Fibroblast of skin of right quadriceps (primary cell): ENCODE measurements at regions not wholly inside any gene's neighbourhood (a gene's known extent, or its start where the extent isn't known, plus 50 kb on each side); places are given as distances from the start of the nearest gene placed in this dataset.

Experiments used
- DNase-seq: peaks from one replicate; pipeline ENCODE4 v3.0.0-alpha.2; 2013

DNA sequence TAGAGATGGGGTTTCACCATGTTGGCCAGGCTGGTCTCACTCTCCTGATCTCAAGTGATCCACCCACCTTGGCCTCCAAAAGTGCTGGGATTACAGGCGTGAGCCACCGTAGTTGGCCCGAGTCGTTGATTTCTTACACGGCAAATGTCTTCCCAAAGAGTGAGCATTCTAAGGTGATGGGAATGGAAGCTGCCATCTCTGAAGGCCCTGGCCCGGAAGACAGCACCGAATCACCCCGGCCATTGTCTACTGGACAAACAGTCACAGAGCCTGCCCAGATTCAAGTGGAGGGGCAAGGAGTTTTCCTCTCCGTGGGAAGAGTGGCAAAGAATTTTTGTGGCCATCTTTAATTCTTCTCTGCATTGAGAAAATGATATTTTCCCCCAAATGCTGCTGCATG is 92.1 kb upstream of the AJAP1 start:
- DNase-seq = no peak

DNA sequence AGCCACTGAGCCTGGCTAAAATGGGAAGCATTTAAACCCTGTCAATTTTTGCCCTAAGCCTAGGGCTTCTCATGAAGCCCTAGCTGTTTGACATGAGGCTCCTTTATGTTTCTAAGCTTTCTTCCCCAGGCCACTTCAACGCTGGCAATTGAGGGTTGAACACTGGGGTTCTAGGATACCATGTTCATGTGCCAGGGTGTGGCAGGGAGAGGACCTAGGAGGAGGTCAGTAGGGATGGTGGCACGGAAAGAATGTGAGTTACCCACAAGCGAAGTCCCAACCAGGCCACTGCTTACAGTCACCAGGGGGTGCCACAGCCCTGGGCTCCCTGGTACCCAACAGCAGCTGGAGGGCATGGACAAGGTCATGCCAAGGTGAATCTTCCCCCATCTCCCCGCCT is 90.8 kb upstream of the AJAP1 start:
- DNase-seq = no peak

DNA sequence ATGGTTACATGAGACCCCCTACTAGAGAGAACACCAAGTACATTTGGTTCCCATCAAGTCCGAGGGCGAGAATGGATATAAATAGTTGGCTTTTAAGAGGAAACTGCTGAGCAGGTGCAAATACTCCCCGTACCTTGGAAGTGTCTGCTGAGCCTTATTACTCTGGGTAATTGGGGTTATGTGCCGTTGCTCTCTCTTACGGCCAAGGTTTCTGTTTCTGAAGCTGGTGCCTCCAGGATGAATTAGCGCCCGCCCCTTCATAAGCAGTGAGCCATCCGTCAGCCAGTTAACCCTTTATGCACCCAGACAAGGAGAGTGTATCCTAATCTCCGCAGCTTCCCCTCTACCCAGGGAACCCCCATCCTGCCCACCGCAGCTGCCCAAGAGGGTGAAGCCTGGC is 90.4 kb upstream of the AJAP1 start:
- DNase-seq = no peak

DNA sequence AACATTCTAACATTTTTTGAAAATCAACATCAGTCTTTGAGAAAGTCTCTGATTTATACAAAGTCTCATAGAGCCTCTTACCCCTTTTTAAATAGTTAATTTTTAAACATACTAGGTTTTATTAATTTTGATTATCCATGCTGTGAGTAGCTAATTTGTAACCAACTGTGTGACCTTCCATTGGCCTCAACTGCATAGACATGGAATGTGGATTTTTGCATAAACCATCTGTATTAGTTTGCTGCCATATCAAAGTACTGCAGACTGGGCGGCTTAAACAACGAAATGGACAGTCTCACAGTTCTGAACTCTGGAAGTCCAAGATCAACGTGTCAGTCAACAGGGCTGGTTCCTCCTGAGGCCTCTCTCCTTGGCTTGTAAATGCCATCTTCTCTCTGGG is 89.2 kb upstream of the AJAP1 start:
- DNase-seq = no peak

DNA sequence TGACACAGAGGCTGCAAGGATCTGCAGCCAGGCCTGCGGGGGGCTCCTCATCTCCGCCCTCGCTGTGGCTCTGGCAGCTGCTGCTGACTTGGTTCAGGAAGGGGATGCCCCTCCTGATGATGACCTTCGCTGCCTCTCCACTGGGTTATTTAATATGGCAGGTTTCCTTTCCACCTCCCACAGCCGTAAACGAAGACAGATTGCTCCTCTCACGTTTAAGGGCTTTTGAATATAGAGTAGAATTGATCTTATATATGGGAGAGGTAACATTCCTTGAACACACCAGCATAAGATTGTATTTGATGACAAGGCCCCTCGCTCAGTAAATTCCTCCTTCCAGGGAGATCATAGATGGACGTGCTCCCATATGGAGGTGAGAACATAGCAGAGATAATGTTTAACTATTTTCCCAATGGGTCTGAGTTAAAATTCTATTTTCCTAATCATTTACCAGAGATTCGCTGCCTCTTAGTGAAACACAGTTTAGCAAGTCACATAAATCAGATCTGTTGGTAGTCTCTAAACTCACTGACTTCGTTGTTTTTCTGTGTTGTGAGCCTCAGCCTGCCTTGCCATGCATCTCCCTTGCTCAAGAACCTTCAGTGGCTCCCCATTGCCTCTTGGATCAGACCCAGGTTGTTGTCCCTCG is 88.5 kb upstream of the AJAP1 start:
- no peak for DNase-seq

DNA sequence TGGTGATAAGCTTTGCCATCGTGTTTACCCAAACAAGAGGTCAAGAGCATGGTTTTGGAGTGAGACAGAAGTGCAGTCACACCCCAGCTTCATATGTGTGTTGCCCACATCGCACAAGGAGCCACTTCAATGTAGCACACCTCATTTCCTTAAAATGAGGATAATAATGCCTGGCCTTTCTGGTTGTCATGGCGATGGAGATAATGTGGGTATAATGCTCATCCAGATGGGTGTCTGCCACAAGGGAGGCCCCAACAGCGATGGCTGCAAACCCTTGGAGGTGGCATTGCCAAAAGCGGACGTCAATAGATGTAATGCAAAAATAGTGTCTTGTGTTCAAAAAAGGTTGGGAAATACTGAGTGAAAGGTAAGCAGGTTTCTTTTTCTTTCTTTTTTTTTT is 83.1 kb upstream of the AJAP1 start:
- no peak for DNase-seq

DNA sequence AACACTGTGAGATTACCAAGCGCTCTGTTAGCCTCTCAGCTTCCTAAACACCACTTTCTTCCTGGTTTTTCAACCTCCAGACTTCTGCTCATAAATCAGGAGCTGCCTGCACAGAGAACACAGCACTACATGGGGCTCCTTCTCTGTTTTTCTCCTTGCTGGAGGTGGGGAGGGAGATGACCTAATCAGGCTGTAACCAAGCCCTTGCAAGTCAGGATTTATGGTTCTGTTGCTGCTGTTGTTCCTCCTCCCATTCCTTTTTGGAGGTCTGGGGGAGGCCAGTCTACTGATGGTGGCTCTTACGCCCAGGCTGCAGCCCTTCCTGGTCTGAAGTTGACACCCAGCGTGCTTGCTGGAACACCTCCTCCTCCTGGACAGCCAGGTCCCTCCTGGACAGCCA is 80.9 kb upstream of the AJAP1 start:
- no peak for DNase-seq

DNA sequence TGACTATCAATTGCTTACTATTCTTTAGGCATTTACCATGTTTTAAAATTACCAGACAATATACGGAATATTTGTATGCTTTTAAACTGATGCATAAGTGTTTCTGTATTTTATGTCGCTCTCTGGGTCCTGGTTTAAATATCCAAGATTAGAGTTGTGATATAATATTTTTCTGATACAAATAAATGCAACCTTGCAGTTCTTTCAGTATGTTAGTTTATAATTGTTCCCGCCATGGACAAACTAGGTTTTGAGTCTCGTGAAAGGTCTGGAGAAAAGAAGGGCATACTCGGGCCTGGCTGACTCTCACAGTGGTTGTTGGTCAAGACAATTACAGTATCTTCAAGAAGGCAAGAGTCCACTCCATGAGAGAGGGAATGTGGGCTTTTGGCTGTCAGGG is 72.6 kb upstream of the AJAP1 start:
- DNase-seq = no peak

DNA sequence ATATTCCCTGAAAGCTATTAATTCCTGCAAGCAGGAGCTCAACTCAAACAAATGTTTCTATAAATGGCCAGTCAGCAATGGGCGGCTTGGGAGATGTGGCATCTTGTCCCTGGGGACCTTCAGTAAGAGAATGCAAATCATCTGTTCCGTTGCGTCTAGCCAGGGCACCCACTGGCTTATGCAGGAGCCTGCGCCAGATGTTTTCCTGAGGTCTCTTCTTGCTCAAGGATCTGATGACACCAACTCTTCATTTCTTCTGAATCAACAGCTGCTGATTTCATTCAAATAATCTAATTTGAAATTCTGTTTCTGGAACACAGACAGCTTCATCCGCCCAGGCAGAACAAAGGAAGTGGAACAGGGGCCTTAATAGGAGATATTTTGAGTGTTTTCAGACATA is 70.0 kb upstream of the AJAP1 start:
- no peak for DNase-seq

DNA sequence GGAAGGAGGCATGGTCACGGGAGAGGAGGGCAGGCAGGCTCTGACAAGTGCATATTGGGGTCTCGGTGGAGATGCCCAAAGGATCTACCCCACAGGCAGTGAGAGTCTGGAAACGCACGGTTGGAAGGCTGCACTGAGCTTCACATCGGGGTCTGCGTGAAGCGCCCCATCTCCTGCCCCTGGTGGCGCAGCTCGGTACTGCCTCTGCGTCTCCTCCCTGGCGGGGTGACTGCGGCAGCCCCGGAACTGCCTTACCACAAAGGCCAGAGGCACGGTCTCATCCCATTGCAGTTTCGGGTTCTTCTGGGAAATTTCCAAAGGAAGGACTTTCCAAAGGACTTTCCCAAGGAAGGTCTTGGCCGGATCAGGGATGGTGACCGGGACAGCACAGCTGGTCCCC is 69.2 kb upstream of the AJAP1 start:
- no peak for DNase-seq

DNA sequence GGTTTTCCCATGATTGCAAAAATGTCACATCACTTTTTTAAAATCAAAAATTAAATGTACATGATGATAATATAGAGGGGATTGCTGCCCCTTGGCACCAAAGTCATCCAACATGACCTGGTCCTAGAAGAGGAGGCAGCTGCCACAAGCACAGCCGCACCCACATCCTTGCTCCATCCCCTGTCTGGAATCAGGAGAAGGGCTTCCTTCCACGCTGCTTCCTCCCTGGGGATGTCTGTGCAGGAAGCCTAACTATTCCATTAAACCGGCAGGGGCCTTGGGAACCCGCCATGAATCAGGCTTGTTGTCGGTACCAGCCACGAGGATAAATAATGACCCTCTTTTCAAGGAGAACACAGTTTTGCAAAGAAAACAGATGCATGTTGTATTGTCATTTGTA is 68.7 kb upstream of the AJAP1 start:
- DNase-seq = no peak

DNA sequence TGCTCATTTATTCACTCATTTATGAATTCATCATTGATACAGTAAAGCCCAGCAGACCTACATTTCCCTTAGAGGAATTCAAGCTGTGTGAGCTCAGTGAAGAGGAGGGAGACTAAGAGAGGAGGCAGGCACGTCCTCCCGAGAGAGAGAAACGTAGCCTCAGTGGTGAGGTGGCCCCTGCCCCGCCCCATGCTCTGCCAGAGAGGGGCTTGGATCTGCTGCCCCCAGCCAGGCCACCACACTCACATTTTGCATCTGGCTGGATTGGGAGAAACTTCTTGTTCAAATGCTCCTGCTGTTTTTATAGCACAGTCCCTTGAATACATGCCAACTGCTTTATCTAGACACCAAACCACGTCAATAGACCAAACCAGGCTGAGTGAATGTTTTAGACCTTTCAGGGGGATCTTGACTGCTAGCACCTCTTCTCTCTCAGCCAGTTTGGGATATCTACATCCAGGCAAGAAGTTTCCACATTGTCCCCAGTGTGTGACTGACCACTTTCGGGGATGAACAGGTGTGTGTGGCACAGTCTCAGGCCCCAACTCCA is 67.7 kb upstream of the AJAP1 start:
- no peak for DNase-seq

DNA sequence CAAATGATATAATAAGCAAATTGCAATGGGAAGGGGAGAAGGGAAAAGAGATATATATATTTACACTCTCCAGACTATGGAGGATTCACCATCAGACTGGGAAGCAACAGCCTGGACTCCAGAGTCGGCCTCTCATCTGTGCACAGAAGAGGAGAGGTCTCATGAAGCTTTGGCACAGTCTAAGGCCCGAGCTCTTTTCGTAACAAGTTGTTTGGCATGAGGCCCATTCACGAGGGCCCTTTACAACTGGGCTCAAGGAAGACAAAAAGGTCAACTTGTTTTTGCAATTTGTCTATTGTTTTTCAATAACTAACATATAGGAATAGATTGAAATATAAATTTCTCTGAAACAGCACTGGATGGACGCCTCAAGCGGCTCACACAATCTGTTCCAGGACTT is 66.7 kb upstream of the AJAP1 start:
- DNase-seq = no peak

DNA sequence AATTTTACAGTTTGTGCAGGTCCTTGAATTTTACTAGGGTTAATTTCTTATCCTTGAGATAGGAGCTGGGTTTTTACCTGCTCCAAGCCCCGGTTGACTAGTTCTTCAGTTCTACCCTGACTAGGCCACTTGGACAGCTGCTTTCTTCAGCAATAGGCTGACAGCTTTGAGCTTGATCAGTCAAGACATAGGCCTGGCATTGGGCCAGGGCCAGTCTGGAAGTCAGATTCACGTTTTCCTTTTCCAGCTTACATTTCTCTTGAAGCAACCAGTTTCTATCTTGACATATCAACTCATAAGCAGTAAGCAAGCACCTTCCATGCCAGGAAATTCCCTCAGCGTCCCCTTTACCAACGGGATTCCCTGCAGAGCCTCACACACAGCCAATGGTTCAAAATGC is 63.7 kb upstream of the AJAP1 start:
- no peak for DNase-seq

DNA sequence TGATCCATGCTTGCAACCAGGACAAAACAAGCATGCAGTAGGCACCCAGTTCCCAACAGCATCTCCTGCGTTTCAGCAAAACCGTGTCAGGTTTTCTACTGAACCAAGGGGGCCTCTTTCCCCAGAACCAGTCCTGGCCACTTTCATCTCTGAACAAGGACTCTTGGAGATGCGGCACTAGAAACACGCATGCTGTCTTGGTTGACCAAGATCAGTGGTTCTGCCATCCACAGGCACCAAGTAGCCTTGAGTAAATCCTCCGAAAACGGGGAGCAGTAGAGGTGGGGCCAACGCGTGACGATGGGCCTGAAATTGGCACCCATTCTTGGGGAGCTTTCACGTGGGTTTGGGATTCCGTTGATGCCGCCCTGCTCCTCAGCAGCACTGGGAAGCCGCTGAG is 62.5 kb upstream of the AJAP1 start:
- DNase-seq = no peak

DNA sequence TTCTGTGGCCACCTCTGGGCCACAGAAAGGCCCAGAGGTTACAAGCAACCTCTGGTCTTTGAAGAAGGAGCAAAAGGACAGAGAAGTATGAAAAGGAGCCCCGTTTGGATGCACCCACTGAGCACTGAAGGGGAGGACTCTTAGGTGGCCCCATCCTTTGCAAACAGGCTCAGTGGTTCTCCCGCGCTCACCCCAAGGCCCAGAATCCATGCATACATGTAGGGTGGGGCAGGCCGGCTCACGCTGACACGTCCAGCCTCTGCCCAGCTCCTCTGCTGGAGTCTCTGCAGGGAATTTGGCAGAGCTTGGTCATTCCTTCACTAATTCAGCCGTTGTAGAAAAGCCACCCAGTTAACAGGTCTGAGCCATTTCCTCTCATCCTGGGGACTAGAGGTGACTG is 61.3 kb upstream of the AJAP1 start:
- no peak for DNase-seq

DNA sequence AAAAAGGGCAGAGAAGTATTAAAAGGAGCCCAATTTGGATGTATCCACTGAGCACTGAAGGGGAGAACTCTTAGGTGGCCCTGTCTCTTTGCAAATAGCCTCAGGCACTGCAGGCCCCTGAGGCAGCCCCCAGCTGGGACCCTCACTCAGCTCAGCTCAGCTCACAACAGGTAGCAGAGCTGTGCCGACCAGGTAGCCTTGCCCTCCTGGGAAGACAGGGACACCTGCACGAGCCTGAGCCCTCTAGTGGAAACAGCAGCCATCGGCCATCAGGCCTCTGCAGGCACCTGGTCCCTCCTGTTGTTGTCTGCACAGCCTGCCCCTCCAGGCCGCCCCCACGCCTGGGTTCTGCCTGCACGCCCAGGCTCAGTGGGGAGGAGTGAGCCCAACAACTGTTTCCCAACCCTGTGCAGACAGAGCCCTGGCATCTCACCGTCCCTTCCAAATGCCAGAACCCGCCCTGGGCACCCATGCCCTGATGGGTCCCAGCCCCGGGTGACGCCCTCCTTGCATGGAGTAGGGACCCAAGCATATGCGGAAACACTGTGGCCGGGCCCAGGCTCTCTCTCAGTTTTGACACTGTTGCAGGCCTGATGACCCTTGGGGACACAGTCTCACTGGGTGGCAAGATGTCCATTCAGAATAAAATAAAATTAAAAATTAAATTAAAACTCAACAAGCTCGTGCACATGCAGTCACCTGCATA is 60.0 kb upstream of the AJAP1 start:
- no peak for DNase-seq

DNA sequence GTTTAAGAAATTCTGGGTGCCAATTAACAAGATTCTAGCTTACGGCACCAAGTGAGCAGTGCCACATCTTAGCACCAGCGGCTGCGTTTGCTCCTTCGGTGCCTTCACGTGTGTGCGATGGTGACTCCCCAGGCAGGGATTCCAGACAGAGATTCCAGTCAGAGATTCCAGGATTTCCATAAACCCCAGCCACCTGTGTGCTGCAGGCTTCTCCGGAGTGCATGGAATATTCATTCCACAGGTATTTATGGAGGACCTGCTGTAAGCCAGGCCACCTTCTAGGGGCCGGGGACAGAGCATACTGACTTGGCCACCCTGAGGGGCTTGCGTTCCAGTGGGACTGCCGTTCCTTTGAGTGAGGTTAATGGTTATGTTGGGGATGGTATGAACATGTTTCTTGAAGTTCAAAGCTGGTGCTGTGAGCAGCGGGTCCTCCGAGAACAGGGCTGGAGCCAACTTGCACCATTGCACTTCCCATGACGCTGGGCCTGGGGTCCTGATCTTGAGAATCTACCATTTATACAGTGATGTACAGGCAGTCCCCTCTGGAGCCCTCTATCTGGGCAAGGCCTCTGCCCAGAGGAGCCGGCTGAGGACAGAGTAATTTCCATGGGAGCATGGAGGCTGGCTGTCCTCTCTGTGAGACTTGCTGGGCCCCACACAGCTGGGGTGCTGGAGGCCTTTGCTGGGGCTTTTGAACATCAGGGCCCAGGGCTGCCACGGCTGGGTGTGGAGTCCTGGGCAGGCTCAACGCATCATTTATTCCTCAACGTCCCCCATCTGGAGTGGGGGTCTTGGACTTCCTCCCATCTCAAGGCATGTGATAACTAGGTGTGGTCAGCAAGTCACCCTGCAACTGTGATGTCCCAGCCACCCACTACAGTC is 58.8 kb upstream of the AJAP1 start:
- DNase-seq = no peak

DNA sequence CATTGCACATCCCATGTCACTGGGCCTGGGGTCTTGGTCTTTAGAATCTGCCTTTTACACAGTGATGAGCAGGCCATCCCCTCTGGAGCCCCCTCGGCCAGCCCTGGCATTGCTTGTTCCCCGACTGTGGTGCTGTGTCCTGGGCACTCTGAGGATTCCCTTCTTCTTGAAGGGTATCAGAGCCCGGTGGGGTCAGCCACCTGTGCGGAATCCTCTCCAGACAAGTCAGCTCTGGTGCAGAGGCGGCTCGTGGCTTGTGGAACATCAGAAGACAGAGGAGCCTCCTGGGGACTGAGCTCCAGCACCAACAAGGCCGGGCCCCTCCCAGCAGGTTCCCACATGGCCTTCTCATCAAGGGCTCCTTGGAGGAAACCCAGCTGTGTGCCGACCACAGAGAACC is 57.9 kb upstream of the AJAP1 start:
- DNase-seq = no peak

DNA sequence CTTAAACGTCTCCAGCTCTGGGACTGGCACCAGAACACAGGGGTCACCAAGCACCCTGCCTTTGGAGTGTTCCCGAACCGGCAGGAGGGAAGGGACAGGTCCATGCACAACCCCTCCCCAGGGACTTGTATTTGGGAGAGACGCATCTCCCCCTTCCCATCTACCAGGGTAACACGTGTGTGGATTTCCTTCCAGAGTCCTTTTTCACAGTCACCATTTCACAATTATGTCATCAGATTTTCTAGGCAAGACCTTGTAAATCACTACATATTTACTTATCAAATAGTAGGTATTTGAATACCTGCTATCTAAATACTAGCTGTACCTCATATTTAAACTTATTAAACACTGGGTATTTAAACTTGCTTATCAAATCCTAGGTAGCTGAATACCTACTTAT is 57.4 kb upstream of the AJAP1 start:
- DNase-seq = no peak

DNA sequence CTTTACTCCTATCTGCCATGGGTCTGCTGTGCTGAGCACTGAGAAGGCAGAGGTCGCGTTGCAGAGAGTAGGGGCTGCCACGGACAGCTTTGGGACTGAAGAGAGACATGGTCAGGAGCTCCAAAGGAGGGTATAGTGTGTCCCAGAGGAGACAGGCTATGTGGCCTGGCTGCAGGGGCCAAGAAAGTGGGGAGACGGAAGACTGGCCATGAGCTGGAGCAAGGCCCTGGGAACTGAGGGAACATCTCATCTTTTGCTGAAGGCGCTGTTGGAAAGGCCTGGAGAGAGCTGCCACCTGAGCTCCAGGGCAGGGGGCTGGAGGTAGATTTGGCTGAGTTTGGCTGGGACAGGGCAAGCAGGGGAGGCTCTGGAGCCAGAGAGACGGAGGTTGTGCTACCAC is 55.8 kb upstream of the AJAP1 start:
- no peak for DNase-seq

DNA sequence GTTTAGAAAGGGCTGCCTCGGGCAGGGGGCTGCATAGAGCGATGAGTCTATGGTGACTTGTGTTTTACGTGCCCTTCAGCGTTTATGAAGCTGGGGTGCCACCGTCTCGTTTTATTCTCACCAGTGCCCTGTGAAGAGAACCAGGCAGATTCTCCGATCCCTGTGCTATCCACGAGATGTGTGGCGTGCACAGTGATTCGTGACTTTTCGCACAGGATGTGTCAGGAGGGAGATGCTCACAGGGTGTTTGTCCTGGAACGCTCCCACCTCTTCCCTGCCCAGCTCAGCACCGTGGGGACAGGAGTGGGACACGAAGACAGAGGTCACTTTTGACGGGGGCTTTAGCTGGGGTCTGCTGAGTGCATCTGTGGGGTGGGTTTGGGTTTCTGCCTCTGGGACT is 54.9 kb upstream of the AJAP1 start:
- DNase-seq = no peak

DNA sequence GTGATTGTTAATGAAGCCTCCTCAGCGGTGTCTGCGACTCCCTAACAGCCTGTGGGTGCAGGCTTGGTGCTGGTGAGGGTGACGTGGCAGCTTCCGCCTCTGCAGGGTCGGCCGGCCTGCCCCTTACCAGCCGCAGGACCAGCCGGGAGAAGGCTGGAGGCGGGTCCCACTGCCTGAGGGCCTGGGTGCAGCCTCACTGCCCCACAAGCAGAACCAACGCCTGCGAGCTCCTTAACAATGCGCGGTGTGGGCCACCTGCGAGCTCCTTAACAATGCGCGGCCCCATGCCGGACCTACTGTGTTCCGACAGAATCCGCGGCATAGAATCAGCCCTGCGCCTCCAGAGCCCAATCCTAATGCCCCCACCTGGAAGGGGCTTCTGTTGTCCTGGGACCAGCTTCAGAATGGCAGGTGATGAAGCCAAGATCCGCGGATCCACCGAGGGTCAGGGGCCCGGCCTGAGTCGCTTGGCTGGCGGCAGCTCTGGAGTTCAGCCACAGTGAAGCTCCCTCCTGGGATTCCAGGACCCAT is 54.4 kb upstream of the AJAP1 start:
- no peak for DNase-seq
